Left lung (tissue), 4 donors: ENCODE measurements at regions not wholly inside any gene's neighbourhood (a gene's known extent, or its start where the extent isn't known, plus 50 kb on each side); places are given as distances from the start of the nearest gene placed in this dataset.

Experiments used
- ATAC-seq: fragments of 200-7000 bp; cut with Tn5 transposase; one replicate; pipeline ENCODE4 v1.9.1; 2020; ENCODE audit warnings: moderate library complexity
- DNase-seq, 4 donors: peaks; one replicate each; pipeline ENCODE4 v3.0.0-alpha.2; 2013 to 2020
- H3K27ac ChIP-seq, 2 donors: fragments of 200-600 bp; sonication (generic) in 1 of 2; one replicate each; pipeline versions ENCODE4 v1.5.0 to v1.8.0; 2020 to 2021
- H3K27me3 ChIP-seq, 2 donors: fragments of 200-600 bp; sonication (generic) in 1 of 2; one replicate each; pipeline versions ENCODE4 v1.5.0 to v1.8.0; 2020 to 2021
- H3K36me3 ChIP-seq, 2 donors: fragments of 200-600 bp; sonication (generic) in 1 of 2; one replicate each; pipeline versions ENCODE4 v1.5.0 to v1.8.0; 2020 to 2021
- H3K4me1 ChIP-seq, 2 donors: fragments of 200-600 bp; one replicate each; pipeline ENCODE4 v1.8.0; 2021
- H3K4me3 ChIP-seq, 2 donors: fragments of 200-600 bp; sonication (generic) in 1 of 2; one replicate each; pipeline versions ENCODE4 v1.5.0 to v1.8.0; 2020 to 2021; ENCODE audit warnings: mild to moderate bottlenecking in 1 of 2
- H3K9me3 ChIP-seq, 2 donors: fragments of 200-600 bp; sonication (generic) in 1 of 2; one replicate each; pipeline versions ENCODE4 v1.5.0 to v1.8.0; 2020 to 2021
- CTCF ChIP-seq, 2 donors: fragments of 200-600 bp; sonication (generic) in 1 of 2; IDR thresholded peaks; one replicate each; pipeline versions ENCODE4 v1.5.0 to v1.8.0; 2021; ENCODE audit warnings: antibody characterized with exemption in 2 of 2
- intact Hi-C, 2 donors: fragments of 100-400 bp; cut with DNase I; formaldehyde crosslinking; loops; one replicate each; pipeline versions ENCODE4 v1.11.2 to v1.14.2; 2022
- donor health status: DM: no; HTN: yes; CAD: no.
- donor health status: DM: no; HTN: no; CAD: no.

- peak overlapping the region in 1 of 2 donors; percentile 4 for H3K4me3 ChIP-seq
- DNase-seq: peak in 2 of 4 donors; percentile 47 to 71
Observed at GRCh38 chr3:28915741-28916500, 364.9 kb upstream of the RBMS3 start.

GRCh38 chr3:28916713-28917499, 364.0 kb upstream of the RBMS3 start:
- intact Hi-C loops: no loop called here
- H3K27ac ChIP-seq: peak overlapping the region; percentile 57 to 61

More at GRCh38 chr3:28915741-28916500, 364.9 kb upstream of the RBMS3 start:
- ATAC-seq: peak; percentile 51
- no peaks in the 10 kb centered on the region for H3K36me3 ChIP-seq
- H3K27me3 ChIP-seq: no peaks in the 10 kb centered on the region
- no peak for TF ChIP-seq CTCF (IDR thresholded peaks at IDR 0.05)
- H3K27ac ChIP-seq: peak overlapping the region; percentile 57 to 61
- no peaks in the 10 kb centered on the region for H3K9me3 ChIP-seq
- intact Hi-C loops: no loop called here
- H3K4me1 ChIP-seq: peaks cover 0 to 18% of the 10 kb centered on the region in 2 donors

GRCh38 chr3:28917895-28918475, 362.9 kb upstream of the RBMS3 start:
- intact Hi-C loops: no loop called here
- ATAC-seq: no peak

More at GRCh38 chr3:28916713-28917499, 364.0 kb upstream of the RBMS3 start:
- Histone ChIP-seq H3K9me3 (no peaks in the 10 kb centered on the region), H3K36me3 (no peaks in the 10 kb centered on the region), H3K4me1 (peaks cover 0 to 18% of the 10 kb centered on the region in 2 donors), H3K4me3 (peak overlapping the region in 1 of 2 donors; percentile 4), H3K27me3 (no peaks in the 10 kb centered on the region)
- ATAC-seq (peak; percentile 78), DNase-seq (peak in 3 of 4 donors; percentile 36 to 88 (median 71))
- peak; percentile 28 to 30 for TF ChIP-seq CTCF (IDR thresholded peaks at IDR 0.05)

GRCh38 chr3:28922376-28922775, 358.5 kb upstream of the RBMS3 start:
- no peaks in the 10 kb centered on the region for H3K9me3 ChIP-seq
- H3K36me3 ChIP-seq: no peaks in the 10 kb centered on the region
- no peak for TF ChIP-seq CTCF (IDR thresholded peaks at IDR 0.05)
- H3K27ac ChIP-seq: no peak overlapping the region
- no peaks in the 10 kb centered on the region for H3K27me3 ChIP-seq
- DNase-seq (no peak), ATAC-seq (no peak)
- H3K4me3 ChIP-seq: no peak overlapping the region
- no peaks in the 10 kb centered on the region for H3K4me1 ChIP-seq
- intact Hi-C loops: no loop called here

More at GRCh38 chr3:28917895-28918475, 362.9 kb upstream of the RBMS3 start:
- no peak overlapping the region for H3K4me3 ChIP-seq
- TF ChIP-seq CTCF (IDR thresholded peaks at IDR 0.05): no peak
- peaks cover 0 to 18% of the 10 kb centered on the region in 2 donors for H3K4me1 ChIP-seq
- H3K27ac ChIP-seq: no peak overlapping the region
- no peaks in the 10 kb centered on the region for H3K9me3 ChIP-seq
- no peaks in the 10 kb centered on the region for H3K36me3 ChIP-seq
- no peak for DNase-seq
- H3K27me3 ChIP-seq: no peaks in the 10 kb centered on the region

GRCh38 chr3:28923994-28924393, 356.9 kb upstream of the RBMS3 start:
- no peak for DNase-seq
- H3K36me3 ChIP-seq: no peaks in the 10 kb centered on the region
- TF ChIP-seq CTCF (IDR thresholded peaks at IDR 0.05): no peak
- intact Hi-C loops: no loop called here
- H3K4me1 ChIP-seq: no peaks in the 10 kb centered on the region
- H3K4me3 ChIP-seq: no peak overlapping the region
- no peaks in the 10 kb centered on the region for H3K27me3 ChIP-seq
- H3K9me3 ChIP-seq: no peaks in the 10 kb centered on the region
- no peak for ATAC-seq
- H3K27ac ChIP-seq: no peak overlapping the region
